IMR-90 (cell line): ENCODE measurements at regions not wholly inside any gene's neighbourhood (a gene's known extent, or its start where the extent isn't known, plus 50 kb on each side); places are given as distances from the start of the nearest gene placed in this dataset.

Experiments used
- BHLHE40 ChIP-seq: fragments of 150-350 bp; IDR thresholded peaks from 2 replicates; pipeline ENCODE4 v1.6.1; 2016; ENCODE audit warnings: mild to moderate bottlenecking, low read depth, low read length
- CEBPB ChIP-seq: IDR thresholded peaks from 2 replicates; pipeline ENCODE4 v1.6.1; 2012; ENCODE audit warnings: low read depth, low read length, improper control_type of control experiment
- CHD1 ChIP-seq: IDR thresholded peaks from 2 replicates; pipeline ENCODE4 v1.6.1; 2012; ENCODE audit warnings: low read depth, low read length, improper control_type of control experiment
- FOS ChIP-seq: fragments of 150-350 bp; IDR thresholded peaks from 2 replicates; pipeline ENCODE4 v1.6.1; 2016; ENCODE audit warnings: low read depth, low read length
- MAFK ChIP-seq: IDR thresholded peaks from 2 replicates; pipeline ENCODE4 v1.6.1; 2012; ENCODE audit warnings: low read depth, low read length, improper control_type of control experiment
- MXI1 ChIP-seq: IDR thresholded peaks from 2 replicates; pipeline ENCODE4 v1.6.1; 2012; ENCODE audit warnings: low read depth, mild to moderate bottlenecking, low read length, moderate library complexity, borderline replicate concordance
- POLR2A ChIP-seq: IDR thresholded peaks from 2 replicates; pipeline ENCODE4 v1.6.1; 2012; ENCODE audit warnings: mild to moderate bottlenecking, low read depth, low read length
- RAD21 ChIP-seq: IDR thresholded peaks from 2 replicates; pipeline ENCODE4 v1.6.1; 2012; ENCODE audit warnings: low read length, improper control_type of control experiment
- RCOR1 ChIP-seq: IDR thresholded peaks from 2 replicates; pipeline ENCODE4 v1.6.1; 2012; ENCODE audit warnings: mild to moderate bottlenecking, low read length, improper control_type of control experiment; ENCODE audit not compliant: insufficient replicate concordance
- RFX5 ChIP-seq: IDR thresholded peaks from 2 replicates; pipeline ENCODE4 v1.8.0; 2012; ENCODE audit warnings: low read depth, mild to moderate bottlenecking, low read length, moderate library complexity
- SMC3 ChIP-seq: fragments of 150-350 bp; IDR thresholded peaks from 2 replicates; pipeline ENCODE4 v1.6.1; 2016; ENCODE audit warnings: low read depth, mild to moderate bottlenecking, antibody characterized with exemption, low read length, moderate library complexity
- TF ChIP-seq, protein P1 (sequence below): conservative IDR thresholded peaks from 2 replicates; pipeline ENCODE4 v1.5.1; 2012; ENCODE audit warnings: mild to moderate bottlenecking, low read depth, low read length, improper control_type of control experiment
- TF ChIP-seq, protein P2 (sequence below): fragments of 150-350 bp; IDR thresholded peaks from 2 replicates; pipeline ENCODE4 v1.6.1; 2016; ENCODE audit warnings: low read depth, mild to moderate bottlenecking, low read length, moderate library complexity, borderline replicate concordance
- TF ChIP-seq, protein P3 (sequence below): fragments of 150-350 bp; IDR thresholded peaks from 2 replicates; pipeline ENCODE4 v1.6.1; 2017; ENCODE audit warnings: mild to moderate bottlenecking, antibody characterized with exemption, low read length, low read depth

DNA sequence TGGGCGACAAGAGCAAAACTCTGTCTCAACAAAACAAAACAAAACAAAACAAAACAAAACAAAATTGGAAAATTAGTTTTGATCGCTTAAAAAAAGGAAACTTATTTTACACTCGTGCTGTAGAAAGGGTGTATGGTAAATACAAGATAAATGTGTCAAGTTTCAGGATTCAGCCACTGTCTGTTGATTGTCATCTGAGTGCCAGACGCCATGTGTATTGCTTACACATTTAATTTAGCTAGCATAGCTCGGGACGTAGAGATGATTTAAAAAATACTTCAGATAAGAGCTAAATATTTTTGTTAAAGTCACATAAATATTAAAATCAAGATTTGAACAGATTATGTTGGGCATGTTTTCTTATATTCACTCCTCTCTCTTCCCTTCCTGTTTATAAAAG, 568.1 kb upstream of the ZNF804A start:
- TF ChIP-seq, protein P1, sequence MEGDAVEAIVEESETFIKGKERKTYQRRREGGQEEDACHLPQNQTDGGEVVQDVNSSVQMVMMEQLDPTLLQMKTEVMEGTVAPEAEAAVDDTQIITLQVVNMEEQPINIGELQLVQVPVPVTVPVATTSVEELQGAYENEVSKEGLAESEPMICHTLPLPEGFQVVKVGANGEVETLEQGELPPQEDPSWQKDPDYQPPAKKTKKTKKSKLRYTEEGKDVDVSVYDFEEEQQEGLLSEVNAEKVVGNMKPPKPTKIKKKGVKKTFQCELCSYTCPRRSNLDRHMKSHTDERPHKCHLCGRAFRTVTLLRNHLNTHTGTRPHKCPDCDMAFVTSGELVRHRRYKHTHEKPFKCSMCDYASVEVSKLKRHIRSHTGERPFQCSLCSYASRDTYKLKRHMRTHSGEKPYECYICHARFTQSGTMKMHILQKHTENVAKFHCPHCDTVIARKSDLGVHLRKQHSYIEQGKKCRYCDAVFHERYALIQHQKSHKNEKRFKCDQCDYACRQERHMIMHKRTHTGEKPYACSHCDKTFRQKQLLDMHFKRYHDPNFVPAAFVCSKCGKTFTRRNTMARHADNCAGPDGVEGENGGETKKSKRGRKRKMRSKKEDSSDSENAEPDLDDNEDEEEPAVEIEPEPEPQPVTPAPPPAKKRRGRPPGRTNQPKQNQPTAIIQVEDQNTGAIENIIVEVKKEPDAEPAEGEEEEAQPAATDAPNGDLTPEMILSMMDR = no peak
- TF ChIP-seq BHLHE40 (no peak), POLR2A (no peak), RFX5 (no peak), SMC3 (no peak), MAFK (no peak), RAD21 (no peak), CEBPB (no peak), FOS (no peak), CHD1 (no peak), MXI1 (no peak), RCOR1 (no peak)
- TF ChIP-seq, protein P2, sequence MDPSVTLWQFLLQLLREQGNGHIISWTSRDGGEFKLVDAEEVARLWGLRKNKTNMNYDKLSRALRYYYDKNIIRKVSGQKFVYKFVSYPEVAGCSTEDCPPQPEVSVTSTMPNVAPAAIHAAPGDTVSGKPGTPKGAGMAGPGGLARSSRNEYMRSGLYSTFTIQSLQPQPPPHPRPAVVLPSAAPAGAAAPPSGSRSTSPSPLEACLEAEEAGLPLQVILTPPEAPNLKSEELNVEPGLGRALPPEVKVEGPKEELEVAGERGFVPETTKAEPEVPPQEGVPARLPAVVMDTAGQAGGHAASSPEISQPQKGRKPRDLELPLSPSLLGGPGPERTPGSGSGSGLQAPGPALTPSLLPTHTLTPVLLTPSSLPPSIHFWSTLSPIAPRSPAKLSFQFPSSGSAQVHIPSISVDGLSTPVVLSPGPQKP = no peak
- TF ChIP-seq, protein P3, sequence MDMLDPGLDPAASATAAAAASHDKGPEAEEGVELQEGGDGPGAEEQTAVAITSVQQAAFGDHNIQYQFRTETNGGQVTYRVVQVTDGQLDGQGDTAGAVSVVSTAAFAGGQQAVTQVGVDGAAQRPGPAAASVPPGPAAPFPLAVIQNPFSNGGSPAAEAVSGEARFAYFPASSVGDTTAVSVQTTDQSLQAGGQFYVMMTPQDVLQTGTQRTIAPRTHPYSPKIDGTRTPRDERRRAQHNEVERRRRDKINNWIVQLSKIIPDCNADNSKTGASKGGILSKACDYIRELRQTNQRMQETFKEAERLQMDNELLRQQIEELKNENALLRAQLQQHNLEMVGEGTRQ = no peak
